HG03108 (cell line): ENCODE measurements at regions not wholly inside any gene's neighbourhood (a gene's known extent, or its start where the extent isn't known, plus 50 kb on each side); places are given as distances from the start of the nearest gene placed in this dataset.
"Not testable (repeated sequence)": the region's sequence is repeated elsewhere in the genome, so short reads cannot be mapped to it uniquely, and the experiment has no call there.

Experiments used
- ATAC-seq: cut with Tn5 transposase; IDR thresholded peaks from one replicate; pipeline ENCODE4 v1.9.1; 2021; ENCODE audit warnings: moderate library complexity; ENCODE audit not compliant: unreplicated experiment

DNA sequence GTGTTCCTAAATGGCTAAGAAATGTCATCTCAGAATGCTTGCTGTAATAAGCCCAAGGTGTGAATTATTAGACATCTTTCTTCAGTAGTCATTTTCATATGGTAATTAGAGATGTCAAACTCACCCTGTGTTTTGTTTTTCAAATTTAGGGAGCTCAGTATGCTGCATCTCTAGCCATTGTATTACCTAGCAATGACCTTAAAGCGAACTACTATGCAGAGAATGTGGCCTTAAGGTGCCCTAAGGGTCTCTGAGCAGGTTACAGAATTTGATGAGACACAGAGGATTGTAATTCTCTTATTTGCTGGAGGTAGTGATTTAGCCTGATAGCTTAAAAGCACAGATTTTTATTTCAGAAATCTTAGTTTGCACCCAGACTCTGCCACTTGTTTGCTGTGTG is 1052.6 kb upstream of the DDX18 start:
- ATAC-seq, result no peak

GRCh38 chr2:116769514-116769913 is 1045.0 kb upstream of the DDX18 start:
- ATAC-seq, result no peak

GRCh38 chr2:116776556-116776955 is 1037.9 kb upstream of the DDX18 start:
- no peak for ATAC-seq

GRCh38 chr2:116787848-116788247 is 1026.6 kb upstream of the DDX18 start:
- no peak for ATAC-seq

- ATAC-seq, result no peak
These were observed 1011.8 kb upstream of the DDX18 start for GRCh38 chr2:116802671-116803070.

GRCh38 chr2:116804901-116805300 is 1009.6 kb upstream of the DDX18 start:
- no peak for ATAC-seq

DNA sequence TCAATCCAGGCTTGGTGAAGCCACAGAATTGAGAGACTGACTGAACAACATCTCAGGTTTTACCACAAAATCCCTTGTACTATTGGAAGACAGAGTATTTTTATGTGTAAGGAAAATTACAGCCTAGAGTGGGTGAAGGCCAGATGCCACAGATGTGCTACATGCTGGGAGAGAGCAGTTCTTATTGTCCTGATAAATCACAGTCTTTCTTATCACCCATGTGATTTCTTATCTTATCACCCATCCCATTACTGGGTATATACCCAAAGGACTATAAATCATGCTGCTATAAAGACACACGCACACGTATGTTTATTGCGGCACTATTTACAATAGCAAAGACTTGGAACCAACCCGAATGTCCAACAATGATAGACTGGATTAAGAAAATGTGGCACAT is 1008.0 kb upstream of the DDX18 start:
- ATAC-seq, result not testable (repeated sequence)

- no peak for ATAC-seq
These were observed 1005.4 kb upstream of the DDX18 start for GRCh38 chr2:116809109-116809508.

DNA sequence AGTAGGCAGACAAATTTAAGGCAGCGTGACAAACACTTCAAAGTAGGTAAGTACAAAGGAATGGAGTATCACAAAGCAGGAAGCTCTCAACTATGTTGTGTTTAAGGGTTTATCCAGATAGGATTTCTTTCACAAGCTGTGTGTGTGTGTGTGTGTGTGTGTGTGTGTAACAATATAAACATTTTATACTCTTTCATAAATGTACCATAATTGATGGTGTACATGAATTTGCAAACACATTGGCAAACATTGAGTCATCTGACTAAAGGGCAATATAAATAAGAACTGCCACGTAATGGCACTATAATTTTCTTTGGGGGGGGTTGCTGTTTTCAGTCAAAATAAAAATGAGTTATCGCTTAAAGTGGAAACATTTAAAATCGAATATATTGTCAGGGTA is 1004.4 kb upstream of the DDX18 start:
- ATAC-seq, result no peak

DNA sequence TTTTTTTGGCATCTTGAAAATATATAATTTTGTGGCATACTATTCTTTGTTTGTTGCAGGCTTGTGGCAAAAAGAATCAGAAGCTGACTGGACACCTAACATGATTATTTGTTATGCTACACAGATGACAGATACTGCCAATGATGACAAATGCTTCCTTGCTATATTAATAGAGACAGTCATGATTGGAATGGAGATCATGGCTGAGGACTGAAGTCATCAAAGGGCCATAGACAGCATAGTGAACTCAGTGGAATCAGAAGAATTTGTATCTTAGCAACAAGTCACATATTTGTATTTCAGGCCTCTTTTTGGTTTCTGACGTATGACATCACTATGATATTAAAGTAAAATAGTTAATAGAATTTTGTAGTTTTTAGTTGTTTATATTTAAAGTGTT is 1003.8 kb upstream of the DDX18 start:
- ATAC-seq, result no peak

DNA sequence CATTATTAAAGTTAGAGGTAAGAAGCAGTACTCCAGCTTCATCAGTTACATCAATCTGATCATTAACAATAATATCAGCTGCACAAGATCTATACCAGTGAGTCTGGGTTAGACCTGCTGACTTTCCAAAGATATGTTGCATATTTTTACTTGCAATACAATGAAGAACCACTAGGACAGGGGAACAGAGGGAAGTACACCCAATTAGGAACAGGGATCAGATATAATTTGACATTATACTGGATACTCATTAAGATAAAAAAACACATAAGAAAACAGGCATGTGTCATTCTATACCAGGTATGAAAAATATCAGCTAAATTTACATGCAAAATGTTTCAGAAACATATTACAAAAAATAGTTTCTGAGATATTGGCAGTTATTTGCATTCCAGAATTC is 995.1 kb upstream of the DDX18 start:
- no peak for ATAC-seq

DNA sequence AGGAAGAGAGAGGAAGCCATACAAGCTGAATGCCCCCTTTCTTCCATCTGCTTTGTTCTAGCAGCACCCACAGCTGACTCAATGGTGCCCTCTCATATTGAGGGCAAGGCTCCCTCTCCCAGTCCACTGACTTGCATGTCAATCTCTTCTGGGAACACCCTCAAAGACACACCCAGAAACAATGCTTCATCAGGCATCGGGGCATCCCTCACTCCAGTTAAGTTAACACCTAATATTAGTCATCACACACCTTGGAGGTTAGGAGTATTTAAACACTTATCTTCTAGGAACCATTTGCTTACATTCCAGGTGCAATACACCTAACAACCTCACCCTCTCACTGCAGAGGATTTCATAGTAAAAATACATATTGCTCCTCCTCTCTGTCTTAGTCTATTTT is 993.5 kb upstream of the DDX18 start:
- ATAC-seq, result no peak

DNA sequence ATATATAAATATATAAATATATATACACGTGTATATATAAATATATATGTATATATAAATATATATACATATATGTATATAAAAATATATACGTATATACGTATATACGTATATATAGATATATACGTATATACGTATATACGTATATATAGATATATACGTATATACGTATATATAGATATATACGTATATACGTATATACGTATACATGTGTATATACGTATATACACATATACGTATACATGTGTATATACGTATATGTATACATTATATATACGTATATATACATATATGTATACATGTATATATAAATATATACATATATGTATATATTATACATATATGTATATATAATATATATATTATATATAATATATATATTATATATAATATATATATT is 984.9 kb upstream of the DDX18 start:
- ATAC-seq, result not testable (repeated sequence)

DNA sequence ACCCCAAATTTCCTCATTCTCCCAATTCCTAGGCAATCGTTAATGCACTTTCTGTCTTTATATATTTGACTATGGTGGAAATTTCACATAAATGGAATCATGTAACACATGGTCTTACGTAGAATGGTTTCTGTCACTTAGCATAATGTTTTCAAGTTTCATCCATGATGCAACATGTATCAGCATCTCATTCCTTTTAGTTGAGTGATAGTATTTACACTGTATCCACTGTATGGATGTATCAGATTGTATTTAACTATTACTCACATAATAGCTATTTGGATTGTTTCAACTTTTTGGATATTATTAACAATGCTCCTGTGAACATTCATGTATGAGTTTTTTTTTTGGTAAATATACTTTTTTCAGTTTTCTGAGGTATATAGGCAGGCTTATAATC is 982.3 kb upstream of the DDX18 start:
- ATAC-seq, result no peak

DNA sequence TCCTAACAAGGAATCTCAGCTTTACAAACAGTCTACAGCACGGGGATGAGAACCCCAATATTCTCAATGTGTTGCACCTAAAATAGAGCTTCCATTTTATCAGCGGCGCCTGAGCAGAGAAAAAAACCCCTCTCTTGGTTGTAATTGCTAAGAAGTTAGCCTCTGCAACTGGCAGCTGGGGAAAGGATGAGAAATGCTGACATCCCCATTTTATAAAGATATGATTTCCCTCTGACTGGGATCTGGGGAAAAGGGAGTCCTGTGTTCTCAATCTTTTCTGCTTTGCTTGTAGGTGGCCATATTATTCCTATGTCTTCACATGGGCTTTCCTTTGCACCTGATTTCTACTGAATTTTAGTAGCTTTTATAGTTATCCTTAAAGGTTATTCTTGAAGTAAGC is 981.4 kb upstream of the DDX18 start:
- ATAC-seq, result no peak

- ATAC-seq, result no peak
These were observed 972.3 kb upstream of the DDX18 start for GRCh38 chr2:116842164-116842563.

GRCh38 chr2:116859708-116860107 is 954.8 kb upstream of the DDX18 start:
- no peak for ATAC-seq

DNA sequence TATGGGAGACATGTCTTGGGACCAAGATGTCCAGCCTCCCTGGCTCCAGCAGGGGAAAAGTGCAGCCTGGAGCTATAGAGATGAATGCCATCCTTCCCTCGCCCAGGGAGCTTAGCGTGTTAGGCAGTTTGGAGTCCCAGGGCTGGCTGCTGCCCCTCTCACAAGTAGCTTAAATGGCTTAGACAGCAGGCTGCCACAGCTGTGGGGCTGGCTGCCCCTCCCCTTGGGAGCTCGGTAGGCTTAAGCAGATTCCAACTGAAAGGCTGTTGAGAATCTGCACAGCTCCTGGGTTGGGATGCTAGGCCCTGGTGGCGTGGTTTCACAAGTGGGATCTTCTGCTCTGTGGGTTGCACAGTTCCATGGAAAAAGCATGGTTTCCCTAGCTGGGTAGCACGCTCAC is 940.5 kb upstream of the DDX18 start:
- ATAC-seq, result no peak

DNA sequence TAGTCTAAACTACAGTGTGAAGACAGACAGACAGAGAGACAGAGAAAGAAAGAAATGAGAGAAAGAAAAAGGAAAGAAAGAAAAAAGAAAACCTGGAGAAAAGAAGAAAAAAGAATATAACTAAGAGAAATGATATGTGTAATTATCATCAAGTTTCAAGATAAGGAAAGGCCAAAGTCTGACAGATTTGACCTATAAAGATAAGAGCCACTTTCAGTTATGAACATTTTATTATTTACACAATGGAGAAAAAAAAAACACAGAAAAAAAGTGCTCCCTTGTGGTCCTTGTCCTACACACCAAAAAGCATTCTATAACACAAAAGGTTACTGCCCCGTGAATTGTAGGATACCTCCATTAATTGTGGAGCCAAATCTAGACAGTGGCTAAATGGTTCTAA is 937.2 kb upstream of the DDX18 start:
- ATAC-seq, result no peak

- no peak for ATAC-seq
These were observed 936.5 kb upstream of the DDX18 start for GRCh38 chr2:116877944-116878343.

- no peak for ATAC-seq
These were observed 934.8 kb upstream of the DDX18 start for GRCh38 chr2:116879650-116880160.

- no peak for ATAC-seq
These were observed 923.3 kb upstream of the DDX18 start for GRCh38 chr2:116891191-116891590.

- ATAC-seq, result no peak
These were observed 903.0 kb upstream of the DDX18 start for GRCh38 chr2:116911540-116911939.

GRCh38 chr2:116915673-116916072 is 898.8 kb upstream of the DDX18 start:
- no peak for ATAC-seq
